ENCODE measurements at regions not wholly inside any gene's neighbourhood (a gene's known extent, or its start where the extent isn't known, plus 50 kb on each side); places are given as distances from the start of the nearest gene placed in this dataset.

DNA sequence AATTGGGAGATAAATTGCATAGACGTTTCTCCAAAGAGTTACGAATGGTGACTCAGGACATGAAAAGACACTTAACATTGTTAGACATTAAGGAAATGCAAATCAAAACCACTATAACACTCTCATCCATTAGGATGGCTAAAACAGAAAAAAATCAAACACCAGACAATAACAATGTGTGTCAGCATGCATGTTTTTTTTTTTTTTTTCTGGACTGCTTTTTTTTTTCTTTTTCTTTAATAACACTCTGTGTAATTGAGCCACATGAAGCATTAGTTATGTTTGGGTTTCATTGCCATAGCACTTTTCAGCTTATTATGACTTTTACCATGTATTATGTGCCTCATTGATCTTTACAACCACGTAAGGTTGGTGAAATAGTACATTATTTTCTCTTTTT, 95.0 kb downstream of the NFKBIZ start:
- Histone ChIP-seq H4K20me1 (ENCODE audit: control insufficient read depth, extremely low read depth, insufficient read depth, low read length) (no peaks in the 10 kb centered on the region), H3K4me2 (ENCODE audit: extremely low read depth, insufficient read depth, low read length) (no peak overlapping the region), H2AFZ (ENCODE audit: low read length) (no peak overlapping the region), H3K27me3 (ENCODE audit: control insufficient read depth, insufficient read depth, low read length) (no peaks in the 10 kb centered on the region), H3K36me3 (ENCODE audit: control insufficient read depth, insufficient read depth, low read length) (no peaks in the 10 kb centered on the region), H3K9me3 (ENCODE audit: control insufficient read depth, insufficient read depth, low read depth, low read length) (no peaks in the 10 kb centered on the region), H3K4me1 (ENCODE audit: control insufficient read depth, extremely low read depth, insufficient read depth, low read length) (peaks cover 11% of the 10 kb centered on the region), H3K79me2 (ENCODE audit: control insufficient read depth, insufficient read depth, low read length) (no peaks in the 10 kb centered on the region), H3K9ac (ENCODE audit: insufficient read depth, low read length) (no peak overlapping the region), H3K27ac (ENCODE audit: insufficient read depth, low read length) (no peak overlapping the region), H3K4me3 (replicated peaks in 1 of 4; ENCODE audit: control extremely low read depth in 1 of 4, insufficient read depth in 1 of 4, low read depth in 3 of 4, low read length in 4 of 4) (no peak overlapping the region)
- DNase-seq (ENCODE audit: low read depth in 2 of 2), result peak in 1 of 2 donors; percentile 79
- TF ChIP-seq, protein P1, sequence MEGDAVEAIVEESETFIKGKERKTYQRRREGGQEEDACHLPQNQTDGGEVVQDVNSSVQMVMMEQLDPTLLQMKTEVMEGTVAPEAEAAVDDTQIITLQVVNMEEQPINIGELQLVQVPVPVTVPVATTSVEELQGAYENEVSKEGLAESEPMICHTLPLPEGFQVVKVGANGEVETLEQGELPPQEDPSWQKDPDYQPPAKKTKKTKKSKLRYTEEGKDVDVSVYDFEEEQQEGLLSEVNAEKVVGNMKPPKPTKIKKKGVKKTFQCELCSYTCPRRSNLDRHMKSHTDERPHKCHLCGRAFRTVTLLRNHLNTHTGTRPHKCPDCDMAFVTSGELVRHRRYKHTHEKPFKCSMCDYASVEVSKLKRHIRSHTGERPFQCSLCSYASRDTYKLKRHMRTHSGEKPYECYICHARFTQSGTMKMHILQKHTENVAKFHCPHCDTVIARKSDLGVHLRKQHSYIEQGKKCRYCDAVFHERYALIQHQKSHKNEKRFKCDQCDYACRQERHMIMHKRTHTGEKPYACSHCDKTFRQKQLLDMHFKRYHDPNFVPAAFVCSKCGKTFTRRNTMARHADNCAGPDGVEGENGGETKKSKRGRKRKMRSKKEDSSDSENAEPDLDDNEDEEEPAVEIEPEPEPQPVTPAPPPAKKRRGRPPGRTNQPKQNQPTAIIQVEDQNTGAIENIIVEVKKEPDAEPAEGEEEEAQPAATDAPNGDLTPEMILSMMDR (conservative IDR thresholded peaks at IDR 0.05 in 1 of 2, IDR thresholded peaks at IDR 0.05 in 1 of 2; ENCODE audit: low read depth in 1 of 2, low read length in 2 of 2), result no peak

DNA sequence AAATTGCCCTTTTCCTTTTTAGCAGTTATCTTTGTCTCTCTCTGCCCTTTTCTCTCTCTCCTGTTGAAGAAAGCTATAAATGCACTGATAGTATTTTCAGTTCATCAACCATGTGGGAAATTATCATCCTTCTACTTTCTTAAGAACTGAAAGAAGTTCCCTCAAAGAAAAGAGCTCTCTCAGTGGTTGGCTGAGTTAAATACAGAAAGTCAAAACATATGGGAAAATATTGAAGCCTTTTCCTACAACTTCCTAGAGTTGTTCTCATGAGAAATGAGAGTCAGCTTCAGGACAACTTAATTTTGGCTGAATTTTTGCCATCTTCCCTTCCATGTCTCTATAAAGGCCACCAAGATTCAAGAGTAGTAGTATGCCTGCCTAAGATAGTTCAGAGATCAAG, 96.7 kb downstream of the NFKBIZ start:
- H3K27ac ChIP-seq (ENCODE audit: insufficient read depth, low read length), result no peak overlapping the region
- no peak overlapping the region for H2AFZ ChIP-seq (ENCODE audit: low read length)
- no peaks in the 10 kb centered on the region for H4K20me1 ChIP-seq (ENCODE audit: control insufficient read depth, extremely low read depth, insufficient read depth, low read length)
- no peak overlapping the region for H3K4me3 ChIP-seq (replicated peaks in 1 of 4; ENCODE audit: control extremely low read depth in 1 of 4, insufficient read depth in 1 of 4, low read depth in 3 of 4, low read length in 4 of 4)
- peaks cover 2% of the 10 kb centered on the region for H3K4me1 ChIP-seq (ENCODE audit: control insufficient read depth, extremely low read depth, insufficient read depth, low read length)
- no peak for DNase-seq (ENCODE audit: low read depth in 2 of 2)
- no peak overlapping the region for H3K9ac ChIP-seq (ENCODE audit: insufficient read depth, low read length)
- no peak overlapping the region for H3K4me2 ChIP-seq (ENCODE audit: extremely low read depth, insufficient read depth, low read length)
- no peak for TF ChIP-seq EZH2 (IDR thresholded peaks at IDR 0.05; ENCODE audit: low read length, missing control alignments)
- TF ChIP-seq, protein P1 (conservative IDR thresholded peaks at IDR 0.05 in 1 of 2, IDR thresholded peaks at IDR 0.05 in 1 of 2; ENCODE audit: low read depth in 1 of 2, low read length in 2 of 2), result no peak
- H3K27me3 ChIP-seq (ENCODE audit: control insufficient read depth, insufficient read depth, low read length), result no peaks in the 10 kb centered on the region
- no peaks in the 10 kb centered on the region for H3K9me3 ChIP-seq (ENCODE audit: control insufficient read depth, insufficient read depth, low read depth, low read length)
- H3K36me3 ChIP-seq (ENCODE audit: control insufficient read depth, insufficient read depth, low read length), result no peaks in the 10 kb centered on the region
- H3K79me2 ChIP-seq (ENCODE audit: control insufficient read depth, insufficient read depth, low read length), result no peaks in the 10 kb centered on the region

DNA sequence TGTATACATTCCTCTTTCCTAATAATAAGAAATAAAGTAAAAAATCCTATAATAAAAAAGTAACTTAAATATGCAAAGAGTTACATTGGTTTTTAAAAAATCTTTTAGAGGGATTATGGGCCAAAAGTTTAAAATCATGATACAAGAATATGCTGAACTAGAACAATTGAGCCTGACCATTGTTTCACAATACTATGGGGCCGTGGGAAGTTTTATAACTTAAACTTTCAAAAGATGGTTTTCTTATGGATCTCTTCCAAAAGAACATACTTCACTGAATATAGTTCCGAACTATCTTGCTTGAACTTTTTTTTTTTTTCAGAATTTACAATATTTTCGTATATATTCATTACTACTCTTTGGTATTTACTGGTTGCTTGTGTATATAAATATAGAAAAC, 97.6 kb downstream of the NFKBIZ start:
- Histone ChIP-seq H3K27me3 (ENCODE audit: control insufficient read depth, insufficient read depth, low read length) (no peaks in the 10 kb centered on the region), H3K36me3 (ENCODE audit: control insufficient read depth, insufficient read depth, low read length) (no peaks in the 10 kb centered on the region), H2AFZ (ENCODE audit: low read length) (no peak overlapping the region), H3K4me2 (ENCODE audit: extremely low read depth, insufficient read depth, low read length) (no peak overlapping the region), H3K4me1 (ENCODE audit: control insufficient read depth, extremely low read depth, insufficient read depth, low read length) (no peaks in the 10 kb centered on the region), H4K20me1 (ENCODE audit: control insufficient read depth, extremely low read depth, insufficient read depth, low read length) (no peaks in the 10 kb centered on the region), H3K79me2 (ENCODE audit: control insufficient read depth, insufficient read depth, low read length) (no peaks in the 10 kb centered on the region), H3K27ac (ENCODE audit: insufficient read depth, low read length) (no peak overlapping the region), H3K9me3 (ENCODE audit: control insufficient read depth, insufficient read depth, low read depth, low read length) (no peaks in the 10 kb centered on the region), H3K4me3 (replicated peaks in 1 of 4; ENCODE audit: control extremely low read depth in 1 of 4, insufficient read depth in 1 of 4, low read depth in 3 of 4, low read length in 4 of 4) (no peak overlapping the region), H3K9ac (ENCODE audit: insufficient read depth, low read length) (no peak overlapping the region)
- TF ChIP-seq EZH2 (IDR thresholded peaks at IDR 0.05; ENCODE audit: low read length, missing control alignments), result no peak
- TF ChIP-seq, protein P1 (conservative IDR thresholded peaks at IDR 0.05 in 1 of 2, IDR thresholded peaks at IDR 0.05 in 1 of 2; ENCODE audit: low read depth in 1 of 2, low read length in 2 of 2), result no peak
- peak in 1 of 2 donors; percentile 34 for DNase-seq (ENCODE audit: low read depth in 2 of 2)

Data from fibroblast of lung (primary cell).